Right renal pelvis (tissue), 4 donors: ENCODE measurements at regions not wholly inside any gene's neighbourhood (a gene's known extent, or its start where the extent isn't known, plus 50 kb on each side); places are given as distances from the start of the nearest gene placed in this dataset.

ENCODE experiments used
- DNase-seq, 4 donors: peaks; one replicate each; pipeline ENCODE4 v3.0.0-alpha.2; 2013; ENCODE audit warnings: low read depth in 4 of 4, low spot score in 3 of 4, missing footprints in 1 of 4

- DNase-seq, result no peak
Observed at GRCh38 chr20:24148372-24148771, 159.8 kb upstream of the GGTLC1 start.

- DNase-seq, result no peak
Observed at GRCh38 chr20:24147961-24148360, 159.4 kb upstream of the GGTLC1 start.

GRCh38 chr20:24147479-24147878, 158.9 kb upstream of the GGTLC1 start:
- DNase-seq, result no peak

- no peak for DNase-seq
Observed at GRCh38 chr20:24146231-24146634, 157.7 kb upstream of the GGTLC1 start.

GRCh38 chr20:24144371-24144770, 155.8 kb upstream of the GGTLC1 start:
- DNase-seq, result no peak

- DNase-seq, result no peak
Observed at GRCh38 chr20:24141111-24141510, 152.5 kb upstream of the GGTLC1 start.

GRCh38 chr20:24139846-24140245, 151.3 kb upstream of the GGTLC1 start:
- DNase-seq, result no peak

- DNase-seq, result no peak
Observed at GRCh38 chr20:24138951-24139350, 150.4 kb upstream of the GGTLC1 start.

GRCh38 chr20:24138196-24138857, 149.7 kb upstream of the GGTLC1 start:
- DNase-seq, result no peak

GRCh38 chr20:24136659-24137246, 148.2 kb upstream of the GGTLC1 start:
- DNase-seq, result no peak

- DNase-seq, result no peak
Observed at GRCh38 chr20:24135781-24136180, 147.2 kb upstream of the GGTLC1 start.

- DNase-seq, result no peak
Observed at GRCh38 chr20:24134930-24135329, 146.4 kb upstream of the GGTLC1 start.

- DNase-seq, result no peak
Observed at GRCh38 chr20:24134284-24134683, 145.7 kb upstream of the GGTLC1 start.

GRCh38 chr20:24132246-24132645, 143.7 kb upstream of the GGTLC1 start:
- DNase-seq, result peak in 1 of 4 donors; percentile 35

GRCh38 chr20:24131684-24132083, 143.1 kb upstream of the GGTLC1 start:
- DNase-seq, result no peak

- no peak for DNase-seq
Observed at GRCh38 chr20:24131281-24131680, 142.7 kb upstream of the GGTLC1 start.

GRCh38 chr20:24129641-24130040, 141.1 kb upstream of the GGTLC1 start:
- peak in 1 of 4 donors; percentile 29 for DNase-seq

GRCh38 chr20:24124951-24125650, 136.5 kb upstream of the GGTLC1 start:
- DNase-seq, result no peak

- DNase-seq, result no peak
Observed at GRCh38 chr20:24124003-24124402, 135.4 kb upstream of the GGTLC1 start.

- no peak for DNase-seq
Observed at GRCh38 chr20:24118441-24119175, 130.0 kb upstream of the GGTLC1 start.

GRCh38 chr20:24118034-24118433, 129.5 kb upstream of the GGTLC1 start:
- no peak for DNase-seq
